ENCODE measurements at regions not wholly inside any gene's neighbourhood (a gene's known extent, or its start where the extent isn't known, plus 50 kb on each side); places are given as distances from the start of the nearest gene placed in this dataset.

DNA sequence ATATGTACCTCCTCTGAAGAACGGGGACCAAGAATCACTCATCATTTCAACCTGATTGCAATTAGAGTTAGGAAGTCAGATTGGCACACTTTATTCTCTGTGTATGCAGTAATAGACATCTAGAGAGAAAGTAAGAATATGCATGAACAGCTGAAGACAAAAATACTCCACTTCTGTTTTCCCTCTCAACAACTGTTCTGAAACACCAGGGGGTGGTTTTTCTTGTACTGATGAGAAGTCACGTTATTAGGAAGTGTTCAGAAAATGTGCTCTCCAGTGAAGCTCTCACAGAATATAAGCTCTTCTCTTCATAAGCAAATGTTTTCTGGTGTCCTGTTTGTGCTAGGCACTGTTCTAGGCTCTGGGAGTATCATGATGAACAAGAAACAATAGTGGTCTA lies 531.7 kb upstream of the C9orf72 start:
- TF ChIP-seq, protein P1, sequence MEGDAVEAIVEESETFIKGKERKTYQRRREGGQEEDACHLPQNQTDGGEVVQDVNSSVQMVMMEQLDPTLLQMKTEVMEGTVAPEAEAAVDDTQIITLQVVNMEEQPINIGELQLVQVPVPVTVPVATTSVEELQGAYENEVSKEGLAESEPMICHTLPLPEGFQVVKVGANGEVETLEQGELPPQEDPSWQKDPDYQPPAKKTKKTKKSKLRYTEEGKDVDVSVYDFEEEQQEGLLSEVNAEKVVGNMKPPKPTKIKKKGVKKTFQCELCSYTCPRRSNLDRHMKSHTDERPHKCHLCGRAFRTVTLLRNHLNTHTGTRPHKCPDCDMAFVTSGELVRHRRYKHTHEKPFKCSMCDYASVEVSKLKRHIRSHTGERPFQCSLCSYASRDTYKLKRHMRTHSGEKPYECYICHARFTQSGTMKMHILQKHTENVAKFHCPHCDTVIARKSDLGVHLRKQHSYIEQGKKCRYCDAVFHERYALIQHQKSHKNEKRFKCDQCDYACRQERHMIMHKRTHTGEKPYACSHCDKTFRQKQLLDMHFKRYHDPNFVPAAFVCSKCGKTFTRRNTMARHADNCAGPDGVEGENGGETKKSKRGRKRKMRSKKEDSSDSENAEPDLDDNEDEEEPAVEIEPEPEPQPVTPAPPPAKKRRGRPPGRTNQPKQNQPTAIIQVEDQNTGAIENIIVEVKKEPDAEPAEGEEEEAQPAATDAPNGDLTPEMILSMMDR (conservative IDR thresholded peaks at IDR 0.05 in 1 of 2, IDR thresholded peaks at IDR 0.05 in 1 of 2; ENCODE audit: extremely low read depth in 1 of 2, insufficient read depth in 1 of 2, low read depth in 1 of 2, low read length in 2 of 2): no peak
- TF ChIP-seq EZH2 (IDR thresholded peaks at IDR 0.05; ENCODE audit: borderline replicate concordance, low read length): no peak

Measured in mammary epithelial cell (primary cell).